Kidney (tissue), 13 donors: ENCODE measurements at regions not wholly inside any gene's neighbourhood (a gene's known extent, or its start where the extent isn't known, plus 50 kb on each side); places are given as distances from the start of the nearest gene placed in this dataset.
A peak's percentile ranks its signal among the peaks of the same experiment; 100 is the strongest.

Experiments
- DNase-seq, 5 donors: peaks; one replicate each; pipeline ENCODE4 v3.0.0-alpha.2; 2013 to 2020
- FAIRE-seq: peaks from 2 replicates; lab custom pipeline; 2012; peaks lifted over from hg19 to GRCh38; lab: Jason Lieb, UNC
- H3K27ac ChIP-seq, 2 donors: one replicate each; pipeline ENCODE4 v1.7.0; 2013; ENCODE audit warnings: low read depth in 2 of 2, low read length in 2 of 2, inconsistent platforms in 1 of 2
- H3K27me3 ChIP-seq: one replicate; pipeline ENCODE4 v1.7.1; 2013; ENCODE audit warnings: low read length, inconsistent platforms; ENCODE audit not compliant: control insufficient read depth, insufficient read depth
- H3K36me3 ChIP-seq, 3 donors: one replicate each; pipeline versions ENCODE4 v1.7.0 to v1.7.1; 2013; ENCODE audit warnings: low read length in 3 of 3, control low read depth in 1 of 3, inconsistent platforms in 1 of 3; ENCODE audit not compliant: insufficient read depth in 3 of 3, control insufficient read depth in 2 of 3
- H3K4me1 ChIP-seq, 3 donors: one replicate each; pipeline versions ENCODE4 v1.7.0 to v1.7.1; 2013; ENCODE audit warnings: low read length in 3 of 3, inconsistent platforms in 1 of 3, low read depth in 1 of 3; ENCODE audit not compliant: control insufficient read depth in 2 of 3, insufficient read depth in 2 of 3
- H3K4me3 ChIP-seq, 3 donors: one replicate each; pipeline versions ENCODE4 v1.7.0 to v1.8.1; 2013; ENCODE audit warnings: low read length in 3 of 3, control low read depth in 1 of 3, inconsistent platforms in 1 of 3
- H3K9ac ChIP-seq, 3 donors: one replicate each; pipeline versions ENCODE4 v1.7.0 to v1.7.1; 2013; ENCODE audit warnings: low read length in 3 of 3, control low read depth in 1 of 3, inconsistent platforms in 1 of 3
- H3K9me3 ChIP-seq, 3 donors: one replicate each; pipeline versions ENCODE4 v1.7.0 to v1.7.1; 2013; ENCODE audit warnings: low read length in 3 of 3, control low read depth in 1 of 3, inconsistent platforms in 1 of 3; ENCODE audit not compliant: control insufficient read depth in 2 of 3, insufficient read depth in 1 of 3
- CTCF ChIP-seq: IDR thresholded peaks from 3 replicates; pipeline ENCODE4 v1.5.1; 2012; ENCODE audit warnings: mild to moderate bottlenecking, moderate library complexity, borderline replicate concordance; ENCODE audit not compliant: insufficient read depth; ENCODE audit errors: extremely low read depth
- intact Hi-C: fragments of 100-400 bp; cut with DNase I; formaldehyde crosslinking; loops from one replicate; pipeline ENCODE4 v1.11.1; 2022
- donor health status: control.
- donor health status: control.
- donor health status: control.
- donor health status: control.
- donor health status: control.
- donor health status: DM: yes; HTN: yes; CAD: no.
- donor health status: Normal renal cell carcinoma (clear cell type).

GRCh38 chr4:3853388-3854035, 87.3 kb downstream of the ADRA2C start:
- Histone ChIP-seq H3K27me3 (no peaks in the 10 kb centered on the region), H3K27ac (no peak overlapping the region), H3K9ac (no peak overlapping the region), H3K4me1 (no peaks in the 10 kb centered on the region), H3K4me3 (no peak overlapping the region), H3K36me3 (no peaks in the 10 kb centered on the region), H3K9me3 (peaks cover 0 to 9% (median 0%) of the 10 kb centered on the region in 3 donors)
- intact Hi-C loops: no loop called here
- FAIRE-seq (no peak), DNase-seq (peak in 1 of 5 donors; percentile 46)
- no peak for TF ChIP-seq CTCF

DNA sequence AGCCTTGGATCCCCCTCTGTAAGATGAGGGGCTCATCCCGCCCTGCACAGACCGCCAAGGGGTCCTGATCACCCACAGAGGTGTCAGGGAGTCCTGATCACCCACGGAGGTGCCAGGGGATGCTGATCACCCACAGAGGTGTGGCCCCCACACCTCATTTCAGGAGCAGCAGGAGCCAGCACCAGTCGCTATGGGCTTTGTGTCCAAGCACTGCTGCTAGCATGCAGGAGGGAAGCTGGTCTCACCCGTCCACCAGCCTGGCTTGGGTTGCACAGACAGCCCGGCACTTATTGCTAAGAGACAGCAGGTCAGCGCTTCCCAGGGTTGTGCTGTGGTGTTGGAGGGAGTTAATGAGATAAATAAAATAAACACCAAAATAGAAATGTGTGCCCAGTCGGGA, 88.5 kb downstream of the ADRA2C start:
- FAIRE-seq (no peak), DNase-seq (peak in 1 of 5 donors; percentile 52)
- no peaks in the 10 kb centered on the region for H3K27me3 ChIP-seq
- no peak overlapping the region for H3K27ac ChIP-seq
- H3K9me3 ChIP-seq: peaks cover 0 to 9% (median 0%) of the 10 kb centered on the region in 3 donors
- TF ChIP-seq CTCF: no peak
- no peaks in the 10 kb centered on the region for H3K4me1 ChIP-seq
- H3K4me3 ChIP-seq: no peak overlapping the region
- no peak overlapping the region for H3K9ac ChIP-seq
- H3K36me3 ChIP-seq: no peaks in the 10 kb centered on the region
- intact Hi-C loops: no loop called here

GRCh38 chr4:3855646-3856045, 89.5 kb downstream of the ADRA2C start:
- H3K4me3 ChIP-seq: no peak overlapping the region
- no peaks in the 10 kb centered on the region for H3K27me3 ChIP-seq
- H3K9me3 ChIP-seq: peaks cover 0 to under 1% (median 0%) of the 10 kb centered on the region in 3 donors
- no peak overlapping the region for H3K9ac ChIP-seq
- no peak for TF ChIP-seq CTCF
- H3K36me3 ChIP-seq: no peaks in the 10 kb centered on the region
- no peak for FAIRE-seq
- intact Hi-C loops: no loop called here
- DNase-seq: peak in 1 of 5 donors; percentile 48
- no peaks in the 10 kb centered on the region for H3K4me1 ChIP-seq
- H3K27ac ChIP-seq: no peak overlapping the region
